Stomach (tissue), 4 donors: ENCODE measurements at regions not wholly inside any gene's neighbourhood (a gene's known extent, or its start where the extent isn't known, plus 50 kb on each side); places are given as distances from the start of the nearest gene placed in this dataset.

ENCODE experiments used
- POLR2AphosphoS5 ChIP-seq, 3 donors: sonication (generic); formaldehyde crosslinking; IDR thresholded peaks; one replicate each; pipeline ENCODE4 v1.6.1; 2016; ENCODE audit warnings: antibody characterized with exemption in 3 of 3
- TF ChIP-seq, protein P1 (sequence below), 7 experiments: fragments of 450-650 bp in 4 of 7; fragments of 200-600 bp in 3 of 7; sonication (generic) in 3 of 7; IDR thresholded peaks; one replicate each; pipeline ENCODE4 v1.5.1; 2016 to 2019; ENCODE audit warnings: antibody characterized with exemption in 7 of 7, control low read depth in 2 of 7, mild to moderate bottlenecking in 1 of 7

DNA sequence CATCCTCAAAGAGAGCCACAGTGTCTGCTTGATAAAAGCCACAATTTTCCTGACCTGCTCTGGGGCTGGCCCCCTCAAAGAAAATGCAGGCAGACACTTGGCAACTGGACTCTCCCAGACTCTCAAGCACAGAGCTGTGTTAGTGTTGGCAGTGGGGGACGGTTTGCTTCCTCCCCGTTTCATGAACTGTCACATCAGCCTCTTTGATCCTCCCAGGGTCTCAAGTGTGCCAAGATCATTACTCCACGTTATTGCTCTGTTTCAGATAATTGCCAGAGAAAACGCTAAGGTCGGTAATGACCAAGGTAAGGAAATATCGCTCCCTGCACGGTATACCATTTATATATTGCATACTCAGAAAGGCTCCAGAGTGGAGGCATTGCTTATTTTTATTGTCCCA lies 138.8 kb downstream of the NTMT2 start:
- TF ChIP-seq, protein P1, sequence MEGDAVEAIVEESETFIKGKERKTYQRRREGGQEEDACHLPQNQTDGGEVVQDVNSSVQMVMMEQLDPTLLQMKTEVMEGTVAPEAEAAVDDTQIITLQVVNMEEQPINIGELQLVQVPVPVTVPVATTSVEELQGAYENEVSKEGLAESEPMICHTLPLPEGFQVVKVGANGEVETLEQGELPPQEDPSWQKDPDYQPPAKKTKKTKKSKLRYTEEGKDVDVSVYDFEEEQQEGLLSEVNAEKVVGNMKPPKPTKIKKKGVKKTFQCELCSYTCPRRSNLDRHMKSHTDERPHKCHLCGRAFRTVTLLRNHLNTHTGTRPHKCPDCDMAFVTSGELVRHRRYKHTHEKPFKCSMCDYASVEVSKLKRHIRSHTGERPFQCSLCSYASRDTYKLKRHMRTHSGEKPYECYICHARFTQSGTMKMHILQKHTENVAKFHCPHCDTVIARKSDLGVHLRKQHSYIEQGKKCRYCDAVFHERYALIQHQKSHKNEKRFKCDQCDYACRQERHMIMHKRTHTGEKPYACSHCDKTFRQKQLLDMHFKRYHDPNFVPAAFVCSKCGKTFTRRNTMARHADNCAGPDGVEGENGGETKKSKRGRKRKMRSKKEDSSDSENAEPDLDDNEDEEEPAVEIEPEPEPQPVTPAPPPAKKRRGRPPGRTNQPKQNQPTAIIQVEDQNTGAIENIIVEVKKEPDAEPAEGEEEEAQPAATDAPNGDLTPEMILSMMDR (IDR thresholded peaks at IDR 0.05) = no peak
- TF ChIP-seq POLR2AphosphoS5 (IDR thresholded peaks at IDR 0.05) = no peak
